Natural killer cell (primary cell): ENCODE measurements at regions not wholly inside any gene's neighbourhood (a gene's known extent, or its start where the extent isn't known, plus 50 kb on each side); places are given as distances from the start of the nearest gene placed in this dataset.

Experiments
- ATAC-seq, 3 donors: fragments of 150-1000 bp in 2 of 3; fragments of 200-7000 bp in 1 of 3; cut with Tn5 transposase; 1 replicate in 1 of 3; 2 replicates in 2 of 3; pipeline ENCODE4 v1.10.0; 2021; ENCODE audit warnings: mild to moderate bottlenecking in 2 of 3, moderate library complexity in 2 of 3
- DNase-seq, 2 donors: peaks; one replicate each; pipeline versions ENCODE4 v3.0.0 to v3.0.0-alpha.2; 2013 to 2021; ENCODE audit warnings: mixed read lengths in 1 of 2
- H3K27ac ChIP-seq: one replicate; pipeline ENCODE4 v1.5.1; 2013; ENCODE audit warnings: mild to moderate bottlenecking, low read length
- H3K27me3 ChIP-seq: one replicate; pipeline ENCODE4 v1.6.1; 2013; ENCODE audit warnings: low read length; ENCODE audit not compliant: control insufficient read depth, insufficient read depth
- H3K36me3 ChIP-seq: one replicate; pipeline ENCODE4 v1.6.1; 2013; ENCODE audit warnings: low read length; ENCODE audit not compliant: control insufficient read depth, insufficient read depth
- H3K4me1 ChIP-seq: one replicate; pipeline ENCODE4 v1.6.1; 2013; ENCODE audit warnings: low read length; ENCODE audit not compliant: control insufficient read depth, insufficient read depth
- H3K4me3 ChIP-seq: one replicate; pipeline ENCODE4 v1.5.1; 2013; ENCODE audit warnings: low read length
- H3K9me3 ChIP-seq: one replicate; pipeline ENCODE4 v1.6.1; 2013; ENCODE audit warnings: low read length; ENCODE audit not compliant: control insufficient read depth, insufficient read depth
- H3K27ac Mint-ChIP-seq, 2 donors: one replicate each; pipeline ENCODE4 v1.8.0; 2022; ENCODE audit warnings: mild to moderate bottlenecking in 2 of 2, mixed read lengths in 2 of 2, moderate library complexity in 1 of 2
- H3K27me3 Mint-ChIP-seq, 2 donors: one replicate each; pipeline ENCODE4 v1.8.0; 2022; ENCODE audit warnings: low read depth in 2 of 2, mixed read lengths in 2 of 2
- H3K36me3 Mint-ChIP-seq: one replicate; pipeline ENCODE4 v1.8.0; 2022; ENCODE audit warnings: mixed read lengths
- H3K4me1 Mint-ChIP-seq, 2 donors: one replicate each; pipeline ENCODE4 v1.8.0; 2022; ENCODE audit warnings: mixed read lengths in 2 of 2
- H3K4me3 Mint-ChIP-seq: one replicate; pipeline ENCODE4 v1.8.0; 2022; ENCODE audit warnings: mild to moderate bottlenecking, moderate library complexity, mixed read lengths
- H3K9me3 Mint-ChIP-seq, 2 donors: one replicate each; pipeline ENCODE4 v1.8.0; 2022; ENCODE audit warnings: mixed read lengths in 2 of 2
- CTCF ChIP-seq: fragments of 200-600 bp; IDR thresholded peaks from one replicate; pipeline ENCODE4 v1.8.0; 2022; ENCODE audit warnings: antibody characterized with exemption
- WGBS: methylation state at CpG from one replicate; pipeline ENCODE4 v1.1.7; 2013; ENCODE audit warnings: missing lambda C conversion rate; ENCODE audit not compliant: insufficient coverage; 5-methylcytosine and 5-hydroxymethylcytosine counted together
- intact Hi-C: fragments of 100-400 bp; cut with micrococcal nuclease; formaldehyde crosslinking; loops from one replicate; pipeline ENCODE4 v1.14.2; 2022

DNA sequence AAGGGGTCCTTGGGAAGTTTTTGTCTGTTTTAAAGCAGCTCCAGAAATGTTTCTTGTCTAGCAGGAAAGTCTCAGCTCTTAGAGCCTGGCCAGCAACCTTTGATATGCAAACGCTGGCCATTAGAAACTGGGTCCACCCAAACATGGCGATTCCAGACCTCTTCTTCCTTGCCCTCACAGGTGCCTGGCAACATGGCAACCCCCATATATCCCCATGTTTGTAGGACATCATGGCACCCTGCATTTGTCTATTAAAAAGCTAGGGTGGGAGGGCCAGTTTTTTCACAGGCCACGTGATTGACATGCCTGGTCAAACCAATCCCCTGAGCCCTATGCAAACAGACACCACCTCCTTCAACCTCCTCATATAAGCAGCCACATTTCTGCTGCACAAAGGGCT is 848.7 kb upstream of the FOXG1 start:
- peaks cover 7% of the 10 kb centered on the region for H3K36me3 Mint-ChIP-seq
- H3K4me3 Mint-ChIP-seq: no peak overlapping the region
- H3K27me3 Mint-ChIP-seq: no peaks in the 10 kb centered on the region
- no peak overlapping the region for H3K27ac ChIP-seq
- no peaks in the 10 kb centered on the region for H3K36me3 ChIP-seq
- intact Hi-C loops: no loop called here
- 85% methylated on average over 3 of the region's 3 CpGs for WGBS
- no peak overlapping the region for H3K4me3 ChIP-seq
- peaks cover 6% of the 10 kb centered on the region for H3K9me3 ChIP-seq
- no peaks in the 10 kb centered on the region for H3K4me1 Mint-ChIP-seq
- no peak overlapping the region for H3K27ac Mint-ChIP-seq
- no peak for TF ChIP-seq CTCF
- peaks cover 9% of the 10 kb centered on the region in 2 donors for H3K9me3 Mint-ChIP-seq
- H3K27me3 ChIP-seq: no peaks in the 10 kb centered on the region
- DNase-seq (no peak), ATAC-seq (no peak)
- H3K4me1 ChIP-seq: no peaks in the 10 kb centered on the region

- H3K4me3 Mint-ChIP-seq: no peak overlapping the region
- Histone ChIP-seq H3K36me3 (no peaks in the 10 kb centered on the region), H3K27ac (no peak overlapping the region), H3K27me3 (no peaks in the 10 kb centered on the region), H3K4me1 (no peaks in the 10 kb centered on the region), H3K9me3 (peaks cover 3% of the 10 kb centered on the region), H3K4me3 (no peak overlapping the region)
- ATAC-seq (no peak), DNase-seq (no peak)
- TF ChIP-seq CTCF: no peak
- no peaks in the 10 kb centered on the region for H3K27me3 Mint-ChIP-seq
- H3K36me3 Mint-ChIP-seq: peaks cover 8% of the 10 kb centered on the region
- intact Hi-C loops: no loop called here
- H3K4me1 Mint-ChIP-seq: no peaks in the 10 kb centered on the region
- no peak overlapping the region for H3K27ac Mint-ChIP-seq
- H3K9me3 Mint-ChIP-seq: peaks cover 5 to 6% of the 10 kb centered on the region in 2 donors
These were observed 839.1 kb upstream of the FOXG1 start for GRCh38 chr14:27927519-27927918.

DNA sequence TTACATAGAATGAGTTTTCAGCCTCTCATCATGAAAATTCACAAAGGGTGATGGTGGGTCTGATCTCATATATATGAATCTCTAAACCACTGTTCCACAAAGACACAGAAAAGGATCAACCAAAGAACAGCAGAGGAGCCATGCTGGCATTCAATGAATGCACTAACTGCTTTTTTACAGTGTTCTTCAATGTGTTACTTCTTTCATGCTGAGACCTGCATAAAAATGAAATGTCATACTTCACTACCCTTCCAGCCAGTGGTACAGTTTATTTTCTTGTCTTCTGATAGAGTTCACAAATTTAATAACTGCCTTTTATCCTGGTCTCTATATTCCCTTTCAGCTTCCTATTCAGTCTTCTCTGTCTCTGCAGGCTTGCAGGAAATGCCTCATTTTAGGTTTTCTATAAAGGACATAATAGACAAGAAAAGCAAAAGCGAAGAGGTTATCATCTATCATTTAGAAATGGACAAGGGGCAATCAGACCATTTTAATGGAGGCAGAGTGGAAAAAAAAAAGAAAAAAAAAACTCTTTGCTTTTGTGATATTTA is 836.7 kb upstream of the FOXG1 start:
- Mint-ChIP-seq H3K27me3 (no peaks in the 10 kb centered on the region), H3K4me1 (no peaks in the 10 kb centered on the region), H3K9me3 (peaks cover 6 to 7% of the 10 kb centered on the region in 2 donors), H3K36me3 (peaks cover 5% of the 10 kb centered on the region), H3K27ac (no peak overlapping the region), H3K4me3 (no peak overlapping the region)
- H3K27ac ChIP-seq: no peak overlapping the region
- TF ChIP-seq CTCF: no peak
- intact Hi-C loops: no loop called here
- 78% methylated on average over 1 of the region's 1 CpG for WGBS
- H3K36me3 ChIP-seq: no peaks in the 10 kb centered on the region
- ATAC-seq: no peak
- no peaks in the 10 kb centered on the region for H3K9me3 ChIP-seq
- H3K27me3 ChIP-seq: no peaks in the 10 kb centered on the region
- H3K4me3 ChIP-seq: no peak overlapping the region
- H3K4me1 ChIP-seq: no peaks in the 10 kb centered on the region
- DNase-seq: no peak

- Histone ChIP-seq H3K27me3 (no peaks in the 10 kb centered on the region), H3K4me1 (no peaks in the 10 kb centered on the region), H3K27ac (no peak overlapping the region), H3K9me3 (no peaks in the 10 kb centered on the region), H3K4me3 (no peak overlapping the region), H3K36me3 (no peaks in the 10 kb centered on the region)
- H3K4me3 Mint-ChIP-seq: no peak overlapping the region
- H3K27me3 Mint-ChIP-seq: no peaks in the 10 kb centered on the region
- ATAC-seq (no peak), DNase-seq (no peak)
- peaks cover 16 to 17% of the 10 kb centered on the region in 2 donors for H3K9me3 Mint-ChIP-seq
- no peak for TF ChIP-seq CTCF
- no peaks in the 10 kb centered on the region for H3K4me1 Mint-ChIP-seq
- WGBS: 80% methylated on average over 1 of the region's 1 CpG
- H3K36me3 Mint-ChIP-seq: peaks cover 10% of the 10 kb centered on the region
- no peak overlapping the region for H3K27ac Mint-ChIP-seq
- intact Hi-C loops: no loop called here
These were observed 828.2 kb upstream of the FOXG1 start for GRCh38 chr14:27938392-27938791.
